Kidney (tissue), 13 donors: ENCODE measurements at regions not wholly inside any gene's neighbourhood (a gene's known extent, or its start where the extent isn't known, plus 50 kb on each side); places are given as distances from the start of the nearest gene placed in this dataset.
A peak's percentile ranks its signal among the peaks of the same experiment; 100 is the strongest.

ENCODE experiments used
- DNase-seq, 5 donors: peaks; one replicate each; pipeline ENCODE4 v3.0.0-alpha.2; 2013 to 2020
- FAIRE-seq: peaks from 2 replicates; lab custom pipeline; 2012; peaks lifted over from hg19 to GRCh38; lab: Jason Lieb, UNC
- H3K27ac ChIP-seq, 2 donors: one replicate each; pipeline ENCODE4 v1.7.0; 2013; ENCODE audit warnings: low read depth in 2 of 2, low read length in 2 of 2, inconsistent platforms in 1 of 2
- H3K27me3 ChIP-seq: one replicate; pipeline ENCODE4 v1.7.1; 2013; ENCODE audit warnings: low read length, inconsistent platforms; ENCODE audit not compliant: control insufficient read depth, insufficient read depth
- H3K36me3 ChIP-seq, 3 donors: one replicate each; pipeline versions ENCODE4 v1.7.0 to v1.7.1; 2013; ENCODE audit warnings: low read length in 3 of 3, control low read depth in 1 of 3, inconsistent platforms in 1 of 3; ENCODE audit not compliant: insufficient read depth in 3 of 3, control insufficient read depth in 2 of 3
- H3K4me1 ChIP-seq, 3 donors: one replicate each; pipeline versions ENCODE4 v1.7.0 to v1.7.1; 2013; ENCODE audit warnings: low read length in 3 of 3, inconsistent platforms in 1 of 3, low read depth in 1 of 3; ENCODE audit not compliant: control insufficient read depth in 2 of 3, insufficient read depth in 2 of 3
- H3K4me3 ChIP-seq, 3 donors: one replicate each; pipeline versions ENCODE4 v1.7.0 to v1.8.1; 2013; ENCODE audit warnings: low read length in 3 of 3, control low read depth in 1 of 3, inconsistent platforms in 1 of 3
- H3K9ac ChIP-seq, 3 donors: one replicate each; pipeline versions ENCODE4 v1.7.0 to v1.7.1; 2013; ENCODE audit warnings: low read length in 3 of 3, control low read depth in 1 of 3, inconsistent platforms in 1 of 3
- H3K9me3 ChIP-seq, 3 donors: one replicate each; pipeline versions ENCODE4 v1.7.0 to v1.7.1; 2013; ENCODE audit warnings: low read length in 3 of 3, control low read depth in 1 of 3, inconsistent platforms in 1 of 3; ENCODE audit not compliant: control insufficient read depth in 2 of 3, insufficient read depth in 1 of 3
- intact Hi-C: fragments of 100-400 bp; cut with DNase I; formaldehyde crosslinking; loops from one replicate; pipeline ENCODE4 v1.11.1; 2022
- TF ChIP-seq, protein P1 (sequence below): IDR thresholded peaks from 3 replicates; pipeline ENCODE4 v1.5.1; 2012; ENCODE audit warnings: mild to moderate bottlenecking, moderate library complexity, borderline replicate concordance; ENCODE audit not compliant: insufficient read depth; ENCODE audit errors: extremely low read depth
- donor health status: control.
- donor health status: control.
- donor health status: control.
- donor health status: control.
- donor health status: control.
- donor health status: DM: yes; HTN: yes; CAD: no.
- donor health status: Normal renal cell carcinoma (clear cell type).

GRCh38 chrX:22788221-22788620, 211.5 kb upstream of the DDX53 start:
- TF ChIP-seq, protein P1, sequence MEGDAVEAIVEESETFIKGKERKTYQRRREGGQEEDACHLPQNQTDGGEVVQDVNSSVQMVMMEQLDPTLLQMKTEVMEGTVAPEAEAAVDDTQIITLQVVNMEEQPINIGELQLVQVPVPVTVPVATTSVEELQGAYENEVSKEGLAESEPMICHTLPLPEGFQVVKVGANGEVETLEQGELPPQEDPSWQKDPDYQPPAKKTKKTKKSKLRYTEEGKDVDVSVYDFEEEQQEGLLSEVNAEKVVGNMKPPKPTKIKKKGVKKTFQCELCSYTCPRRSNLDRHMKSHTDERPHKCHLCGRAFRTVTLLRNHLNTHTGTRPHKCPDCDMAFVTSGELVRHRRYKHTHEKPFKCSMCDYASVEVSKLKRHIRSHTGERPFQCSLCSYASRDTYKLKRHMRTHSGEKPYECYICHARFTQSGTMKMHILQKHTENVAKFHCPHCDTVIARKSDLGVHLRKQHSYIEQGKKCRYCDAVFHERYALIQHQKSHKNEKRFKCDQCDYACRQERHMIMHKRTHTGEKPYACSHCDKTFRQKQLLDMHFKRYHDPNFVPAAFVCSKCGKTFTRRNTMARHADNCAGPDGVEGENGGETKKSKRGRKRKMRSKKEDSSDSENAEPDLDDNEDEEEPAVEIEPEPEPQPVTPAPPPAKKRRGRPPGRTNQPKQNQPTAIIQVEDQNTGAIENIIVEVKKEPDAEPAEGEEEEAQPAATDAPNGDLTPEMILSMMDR, result no peak
- no peak for FAIRE-seq
- no peak overlapping the region for H3K9ac ChIP-seq
- no peak for DNase-seq
- no peaks in the 10 kb centered on the region for H3K4me1 ChIP-seq
- H3K36me3 ChIP-seq, result no peaks in the 10 kb centered on the region
- intact Hi-C loops, result no loop called here
- no peaks in the 10 kb centered on the region for H3K27me3 ChIP-seq
- H3K9me3 ChIP-seq, result no peaks in the 10 kb centered on the region
- H3K4me3 ChIP-seq, result no peak overlapping the region
- no peak overlapping the region for H3K27ac ChIP-seq

- DNase-seq, result no peak
- TF ChIP-seq, protein P1, result no peak
- no peaks in the 10 kb centered on the region for H3K9me3 ChIP-seq
- H3K27ac ChIP-seq, result no peak overlapping the region
- no peaks in the 10 kb centered on the region for H3K27me3 ChIP-seq
- no peak for FAIRE-seq
- H3K36me3 ChIP-seq, result no peaks in the 10 kb centered on the region
- intact Hi-C loops, result no loop called here
- H3K4me1 ChIP-seq, result no peaks in the 10 kb centered on the region
- H3K9ac ChIP-seq, result no peak overlapping the region
- no peak overlapping the region for H3K4me3 ChIP-seq
These were observed 204.1 kb upstream of the DDX53 start for GRCh38 chrX:22795671-22796070.

DNA sequence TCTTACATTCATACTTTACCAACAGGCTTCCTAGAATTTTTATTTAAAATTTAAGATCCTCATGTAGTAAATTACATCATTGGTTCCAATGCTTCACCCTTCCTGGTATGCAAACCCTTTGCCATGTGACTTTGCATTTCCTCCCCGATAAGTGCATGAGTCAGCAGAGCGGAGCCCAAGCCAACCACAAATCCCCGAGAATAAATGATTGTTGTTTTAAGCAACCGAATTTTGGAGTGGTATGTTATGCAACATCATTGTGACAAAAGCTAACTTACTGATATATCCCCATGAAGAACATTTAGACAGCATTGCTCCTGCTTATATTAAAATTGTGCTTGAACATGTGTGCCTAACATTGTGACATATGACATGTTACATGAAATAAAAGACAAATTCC, 199.4 kb upstream of the DDX53 start:
- TF ChIP-seq, protein P1, result no peak
- Histone ChIP-seq H3K4me1 (no peaks in the 10 kb centered on the region), H3K9ac (no peak overlapping the region), H3K4me3 (no peak overlapping the region), H3K9me3 (no peaks in the 10 kb centered on the region), H3K27me3 (no peaks in the 10 kb centered on the region), H3K36me3 (no peaks in the 10 kb centered on the region), H3K27ac (no peak overlapping the region)
- intact Hi-C loops, result no loop called here
- FAIRE-seq (no peak), DNase-seq (peak in 2 of 5 donors; percentile 1 to 37)

DNA sequence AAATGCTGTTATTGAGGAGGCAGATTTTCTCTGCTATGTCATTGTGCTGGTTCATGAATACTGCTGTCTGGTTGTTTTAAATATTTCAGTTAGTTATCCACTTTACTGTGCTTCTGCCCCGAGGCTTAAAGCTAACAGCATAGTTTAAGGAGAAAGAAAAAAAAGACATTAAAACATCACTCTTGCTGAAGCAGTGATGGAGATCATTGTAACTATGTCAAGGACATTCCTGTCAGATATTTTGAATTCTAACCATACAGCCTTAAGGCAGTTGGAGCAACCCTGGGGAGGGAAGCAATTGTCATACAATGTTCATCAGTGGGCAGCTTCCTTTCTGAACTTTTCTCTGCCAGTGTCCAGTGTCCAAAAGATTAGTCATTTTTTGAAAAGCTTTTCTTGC, 199.0 kb upstream of the DDX53 start:
- Histone ChIP-seq H3K4me1 (no peaks in the 10 kb centered on the region), H3K27me3 (no peaks in the 10 kb centered on the region), H3K9ac (no peak overlapping the region), H3K36me3 (no peaks in the 10 kb centered on the region), H3K27ac (no peak overlapping the region), H3K9me3 (no peaks in the 10 kb centered on the region), H3K4me3 (no peak overlapping the region)
- DNase-seq (no peak), FAIRE-seq (no peak)
- TF ChIP-seq, protein P1, result no peak
- intact Hi-C loops, result no loop called here
